DMS153 (cell line): ENCODE measurements at regions not wholly inside any gene's neighbourhood (a gene's known extent, or its start where the extent isn't known, plus 50 kb on each side); places are given as distances from the start of the nearest gene placed in this dataset.
"Not testable (repeated sequence)": the region's sequence is repeated elsewhere in the genome, so short reads cannot be mapped to it uniquely, and the experiment has no call there.

Experiments
- DNase-seq: peaks from one replicate; lab custom pipeline; 2025; lab: John Stamatoyannopoulos, UW

DNA sequence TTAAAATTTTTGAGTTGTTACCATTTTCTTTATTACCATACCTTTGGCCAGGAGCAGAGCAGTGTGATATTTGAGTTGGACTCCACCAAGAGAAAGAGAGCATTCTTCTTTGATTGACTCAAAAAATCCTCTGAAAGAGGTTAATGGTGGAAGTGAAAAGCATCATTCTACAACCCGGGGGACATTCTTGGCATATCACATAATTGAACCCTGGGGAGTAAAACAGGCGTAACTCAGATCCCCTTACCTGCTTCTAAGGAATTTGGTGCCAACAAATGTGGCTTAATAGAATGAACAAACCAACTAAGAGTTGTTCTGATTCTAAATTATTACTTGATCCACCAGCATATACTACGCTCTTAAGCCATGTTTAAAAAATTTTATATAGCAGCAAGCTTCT, 351.1 kb upstream of the DEPDC1 start:
- no peak for DNase-seq

DNA sequence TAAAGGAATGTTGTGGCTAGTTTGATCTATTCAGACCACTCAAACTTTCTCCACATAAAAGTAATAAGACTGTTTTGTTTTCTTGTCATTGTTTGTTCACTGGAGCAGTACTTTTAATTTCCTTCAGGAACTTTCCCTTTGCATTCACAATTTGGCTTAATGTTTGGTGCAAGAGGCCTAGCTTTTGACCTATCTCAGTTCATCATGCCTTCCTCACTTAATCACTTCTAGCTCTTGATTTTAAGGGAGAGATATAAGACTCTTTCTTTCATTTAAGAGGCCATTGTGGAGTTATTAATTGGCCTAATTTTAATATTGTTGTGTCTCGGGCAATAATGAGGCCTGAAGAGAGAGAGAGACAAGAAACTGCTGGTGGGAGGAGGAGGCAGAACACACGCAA, 371.7 kb upstream of the DEPDC1 start:
- no peak for DNase-seq

DNA sequence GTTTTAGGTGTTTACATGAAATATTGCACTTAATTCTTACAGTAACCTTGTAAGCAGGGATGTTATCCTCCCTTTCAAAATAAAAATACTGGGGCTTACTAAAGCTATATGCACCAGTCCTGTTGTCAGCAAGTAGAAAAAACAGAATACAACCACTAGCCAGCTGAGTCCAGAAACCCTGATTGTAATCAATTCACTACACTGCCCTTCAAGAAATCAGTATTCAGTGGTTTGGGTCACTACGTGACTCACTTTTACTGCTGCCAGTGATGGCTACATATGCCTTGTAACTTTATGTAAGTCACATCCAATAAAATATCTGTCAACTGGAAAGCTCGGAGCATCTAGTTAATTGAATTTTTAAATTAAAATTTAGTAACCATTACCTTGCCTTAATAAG, 376.3 kb upstream of the DEPDC1 start:
- no peak for DNase-seq

DNA sequence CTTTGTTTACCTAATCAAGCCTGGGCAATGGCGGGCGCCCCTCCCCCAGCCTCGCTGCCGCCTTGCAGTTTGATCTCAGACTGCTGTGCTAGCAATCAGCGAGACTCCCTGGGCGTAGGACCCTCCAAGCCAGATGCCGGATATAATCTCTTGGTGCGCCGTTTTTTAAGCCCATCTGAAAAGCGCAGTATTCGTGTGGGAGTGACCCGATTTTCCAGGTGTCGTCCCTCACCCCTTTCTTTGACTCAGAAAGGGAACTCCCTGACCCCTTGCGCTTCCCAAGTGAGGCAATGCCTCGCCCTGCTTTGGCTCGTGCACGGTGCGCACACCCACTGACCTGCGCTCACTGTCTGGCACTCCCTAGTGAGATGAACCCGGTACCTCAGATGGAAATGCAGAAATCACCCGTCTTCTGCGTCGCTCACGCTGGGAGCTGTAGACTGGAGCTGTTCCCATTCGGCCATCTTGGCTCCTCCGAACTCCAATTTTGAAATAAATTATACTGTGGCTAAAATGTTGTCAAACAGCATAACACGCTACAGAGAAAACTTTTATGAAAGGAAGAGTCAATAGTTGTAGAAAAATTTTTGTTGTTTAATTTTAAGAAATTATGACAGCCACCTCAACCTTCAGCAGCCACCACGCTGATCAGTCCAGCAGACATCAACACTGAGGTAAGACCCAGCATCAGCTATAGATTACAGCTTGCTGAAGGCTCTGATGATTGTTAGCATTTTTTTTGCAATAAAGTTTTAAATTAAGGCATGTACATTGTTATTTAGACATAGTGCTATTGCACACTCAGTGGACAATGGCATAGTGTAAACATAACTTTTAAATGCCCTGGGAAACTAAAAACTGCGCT, 384.7 kb upstream of the DEPDC1 start:
- not testable (repeated sequence) for DNase-seq

DNA sequence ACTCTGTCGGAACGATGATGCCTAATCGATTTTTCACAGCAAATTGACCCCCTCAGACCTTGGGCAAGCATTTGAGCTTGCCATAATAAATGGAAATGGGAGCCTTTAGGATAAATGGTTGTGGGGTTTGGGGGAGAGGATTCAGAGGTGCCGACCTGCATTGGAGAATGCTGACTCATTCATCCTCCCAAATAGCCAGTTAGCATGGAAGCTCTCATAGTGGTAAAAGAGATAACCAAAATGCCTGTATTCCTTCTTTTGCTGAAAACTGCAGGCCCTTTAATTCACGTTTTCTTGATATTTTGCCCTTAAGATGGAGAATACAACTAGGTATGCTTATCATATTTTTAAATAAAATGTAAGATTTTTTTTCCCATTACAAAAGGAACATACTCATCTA, 392.6 kb upstream of the DEPDC1 start:
- DNase-seq: no peak

DNA sequence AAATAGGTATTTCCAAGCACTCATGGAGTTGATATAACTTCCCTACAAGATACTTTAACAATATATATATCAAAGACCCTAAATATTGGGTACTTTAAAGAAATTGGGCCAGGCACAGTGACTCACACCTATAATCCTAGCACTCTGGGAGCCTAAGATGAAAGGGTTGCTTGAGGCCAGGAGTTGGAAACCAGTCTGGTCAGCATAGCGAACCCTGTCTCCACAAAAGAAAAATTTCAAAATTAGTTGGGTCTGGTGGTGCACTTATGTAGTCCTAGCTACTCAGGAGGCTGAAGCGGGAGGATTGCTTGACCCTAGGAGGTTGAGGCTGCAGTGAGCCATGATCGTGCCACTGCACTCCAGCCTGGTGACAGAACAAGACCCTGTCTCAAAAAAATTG, 393.9 kb upstream of the DEPDC1 start:
- no peak for DNase-seq

DNA sequence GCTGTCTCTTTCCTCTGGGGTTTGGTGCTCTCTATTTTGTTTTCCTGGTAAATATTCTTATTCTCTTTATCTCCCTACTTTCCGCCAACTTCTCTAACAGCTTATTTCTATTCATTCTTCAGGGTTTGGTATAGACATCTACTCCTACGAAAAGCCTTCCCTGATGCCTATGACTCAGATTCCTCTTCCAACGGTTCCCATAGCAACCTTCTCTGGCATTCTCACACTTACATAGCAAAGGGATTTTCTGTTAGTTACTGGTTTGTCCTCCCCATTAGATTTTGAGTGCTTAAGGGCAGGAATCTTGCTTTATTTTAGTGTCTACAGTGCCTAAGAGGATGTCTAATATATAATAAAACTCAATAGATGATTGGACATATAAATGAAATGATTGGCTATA, 407.6 kb upstream of the DEPDC1 start:
- DNase-seq: no peak

DNA sequence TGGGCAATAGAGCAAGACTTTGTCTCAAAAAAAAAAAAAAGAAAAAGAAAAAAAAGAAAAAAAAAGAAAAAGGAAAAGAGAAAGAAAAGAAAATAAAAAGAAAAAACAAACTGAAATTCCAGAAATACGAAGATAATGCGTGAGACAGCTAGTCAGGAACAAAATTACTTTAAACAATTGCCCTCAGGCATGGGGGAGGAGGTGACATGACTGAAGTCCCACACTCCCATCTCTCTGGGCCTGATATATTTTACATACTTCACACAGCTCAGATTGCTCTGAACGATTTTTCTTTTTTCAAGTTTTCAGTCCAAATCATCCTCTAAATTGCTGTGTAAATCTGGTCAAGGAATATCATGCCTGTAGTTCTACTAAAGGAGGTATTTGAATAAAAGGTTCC, 409.5 kb upstream of the DEPDC1 start:
- no peak for DNase-seq

DNA sequence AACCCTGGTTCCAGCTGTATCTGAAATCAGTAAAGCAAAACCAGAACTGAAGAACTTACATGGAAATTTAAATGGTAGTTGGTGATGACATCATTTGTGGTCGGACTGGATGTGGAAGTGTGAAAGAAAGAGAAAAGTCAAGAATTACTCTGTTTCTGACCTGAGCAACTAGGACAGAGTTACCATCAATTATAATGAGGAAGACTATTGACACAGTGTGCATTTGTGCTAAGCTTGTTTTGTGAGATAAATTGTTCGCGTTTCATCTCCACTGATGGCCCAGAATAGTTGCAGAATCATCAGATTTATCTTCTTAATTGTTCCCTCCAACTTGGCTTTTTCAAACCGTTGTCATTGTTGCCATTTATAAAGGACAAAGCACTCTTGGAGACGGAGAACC, 410.6 kb upstream of the DEPDC1 start:
- DNase-seq: no peak

DNA sequence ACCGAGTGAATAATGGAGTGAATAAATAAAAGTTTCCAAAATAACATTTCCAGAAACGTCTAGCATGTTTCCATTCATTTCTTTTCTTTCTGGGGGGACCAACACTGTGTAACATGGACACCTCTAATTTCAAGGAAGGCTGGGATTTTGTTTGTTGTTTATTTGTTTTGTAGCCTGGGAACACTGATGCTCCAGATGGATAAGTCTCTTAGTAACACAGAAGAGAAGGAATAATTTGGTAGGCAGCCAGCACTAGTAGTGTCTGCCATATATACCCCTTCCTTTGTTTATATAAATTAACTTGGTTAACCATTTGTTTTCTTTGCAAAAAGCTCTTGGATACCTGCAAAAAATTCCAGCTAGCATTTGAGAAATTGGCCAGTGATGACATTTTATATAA, 411.4 kb upstream of the DEPDC1 start:
- DNase-seq: peak; percentile 53

DNA sequence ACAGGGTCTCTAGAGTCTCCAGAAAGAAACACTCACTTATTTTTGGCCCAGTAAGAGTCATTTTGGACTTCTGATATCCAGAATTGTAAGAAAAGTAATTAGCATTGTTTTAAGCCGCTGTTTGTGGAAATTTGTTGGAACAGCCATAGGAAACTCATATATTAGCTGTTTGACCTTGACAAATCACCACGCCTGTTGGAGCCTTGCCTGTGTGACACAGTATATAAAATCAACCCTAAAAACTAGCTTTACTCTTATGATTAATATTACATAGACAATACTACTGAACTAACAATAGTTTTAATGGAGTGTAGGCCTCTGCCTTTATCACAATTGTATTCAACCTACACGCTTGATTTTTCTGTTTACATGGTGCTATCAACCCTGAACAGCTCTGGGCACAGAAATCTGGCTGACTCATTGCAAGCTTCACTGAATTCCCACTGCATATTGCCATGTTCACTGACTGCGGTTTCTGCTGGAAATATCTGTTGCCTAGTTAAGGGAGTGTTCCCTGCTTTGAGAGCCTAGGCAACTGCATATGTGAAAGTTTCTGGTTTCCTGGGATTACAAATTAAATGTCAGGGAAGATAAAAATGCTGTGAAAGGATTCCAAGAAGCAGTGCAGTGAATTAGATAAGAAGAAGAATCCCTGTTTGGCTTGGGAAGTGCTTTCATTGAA, 419.5 kb upstream of the DEPDC1 start:
- DNase-seq: peak; percentile 56

DNA sequence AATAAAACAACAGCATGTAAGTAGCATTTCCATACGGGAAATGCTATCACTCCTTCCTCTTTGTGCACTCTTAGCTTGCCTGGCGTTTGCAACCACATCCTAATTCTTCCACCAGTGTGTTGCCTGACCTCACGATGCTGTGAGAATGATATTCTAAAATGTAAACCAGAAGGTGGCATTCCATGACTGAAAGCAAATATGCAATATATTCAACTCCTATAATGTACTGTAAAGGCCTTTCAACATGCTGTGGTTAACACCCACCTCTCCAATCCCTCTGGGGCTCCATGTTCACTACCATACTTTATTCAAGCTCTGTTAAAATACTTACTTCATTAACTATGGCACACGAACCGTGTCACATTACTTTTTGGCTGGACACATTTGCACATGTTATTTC, 420.6 kb upstream of the DEPDC1 start:
- no peak for DNase-seq

DNA sequence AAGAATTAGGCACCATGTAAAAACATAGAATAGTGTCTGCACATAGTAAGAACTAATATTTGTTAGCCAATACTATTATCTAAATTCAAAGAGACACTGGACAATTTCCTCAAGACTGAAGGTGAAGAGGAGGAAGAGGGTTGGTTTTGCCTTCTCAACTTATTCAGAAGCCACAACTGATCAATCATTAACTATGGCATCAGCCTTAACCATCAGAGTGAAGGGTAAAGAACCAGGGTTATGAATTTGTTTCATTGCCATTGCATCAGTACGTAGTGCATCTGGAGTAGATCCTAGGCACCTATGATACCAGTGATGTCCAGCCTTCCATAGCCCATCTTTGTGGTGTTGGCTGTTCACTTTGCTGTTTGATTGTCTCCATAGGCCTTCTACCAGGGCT, 421.7 kb upstream of the DEPDC1 start:
- DNase-seq: no peak

DNA sequence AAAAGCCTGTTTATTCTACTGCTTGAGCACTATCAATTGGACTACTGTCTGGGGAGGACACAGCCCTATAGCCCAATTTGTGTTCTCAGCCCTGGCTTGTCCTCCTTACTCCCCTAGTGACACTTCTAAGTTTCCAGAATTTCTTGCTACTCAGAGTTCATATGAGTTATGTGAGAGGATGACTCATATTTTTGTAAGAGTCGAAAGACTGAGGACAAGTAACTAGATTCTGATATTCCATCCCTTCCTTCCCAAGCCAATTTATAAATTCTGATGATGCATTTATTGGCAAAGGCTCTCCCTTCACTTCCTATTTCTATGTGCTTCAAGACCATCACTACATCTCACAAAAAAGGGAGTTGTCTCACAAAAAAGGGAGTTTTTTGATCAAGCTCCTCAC, 422.2 kb upstream of the DEPDC1 start:
- no peak for DNase-seq

DNA sequence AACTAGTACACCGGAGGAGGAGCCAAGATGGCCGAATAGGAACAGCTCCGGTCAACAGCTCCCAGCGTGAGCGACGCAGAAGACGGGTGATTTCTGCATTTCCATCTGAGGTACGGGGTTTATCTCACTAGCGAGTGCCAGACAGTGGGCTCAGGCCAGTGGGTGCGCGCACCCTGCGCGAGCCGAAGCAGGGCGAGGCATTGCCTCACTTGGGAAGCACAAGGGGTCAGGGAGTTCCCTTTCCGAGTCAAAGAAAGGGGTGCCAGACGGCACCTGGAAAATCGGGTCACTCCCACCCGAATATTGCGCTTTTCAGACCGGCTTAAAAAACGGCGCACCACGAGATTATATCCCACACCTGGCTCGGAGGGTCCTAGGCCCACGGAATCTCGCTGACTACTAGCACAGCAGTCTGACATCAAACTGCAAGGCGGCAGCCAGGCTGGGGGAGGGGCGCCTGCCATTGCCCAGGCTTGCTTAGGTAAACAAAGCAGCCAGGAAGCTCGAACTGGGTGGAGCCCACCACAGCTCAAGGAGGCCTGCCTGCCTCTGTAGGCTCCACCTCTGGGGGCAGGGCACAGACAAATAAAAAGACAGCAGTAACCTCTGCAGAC, 426.7 kb upstream of the DEPDC1 start:
- DNase-seq: not testable (repeated sequence)

DNA sequence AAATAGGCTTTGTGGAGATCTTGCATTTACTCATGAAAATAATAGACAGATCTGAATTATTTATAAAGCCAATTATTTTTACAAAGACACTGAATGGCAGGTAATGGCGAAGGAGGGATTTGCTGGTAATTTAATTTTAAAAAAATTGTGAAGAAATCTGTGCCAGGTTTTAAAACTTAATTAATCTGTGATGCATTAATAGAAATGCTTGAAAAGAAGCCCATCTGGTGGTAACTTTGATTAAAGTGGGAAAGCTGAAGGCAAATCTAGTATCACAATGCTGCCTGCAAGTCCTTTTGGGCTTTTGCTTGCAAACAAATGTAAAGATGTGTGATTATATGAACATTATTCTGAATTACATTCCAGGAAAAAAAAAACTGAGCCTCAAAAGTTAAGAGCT, 433.2 kb upstream of the DEPDC1 start:
- no peak for DNase-seq

DNA sequence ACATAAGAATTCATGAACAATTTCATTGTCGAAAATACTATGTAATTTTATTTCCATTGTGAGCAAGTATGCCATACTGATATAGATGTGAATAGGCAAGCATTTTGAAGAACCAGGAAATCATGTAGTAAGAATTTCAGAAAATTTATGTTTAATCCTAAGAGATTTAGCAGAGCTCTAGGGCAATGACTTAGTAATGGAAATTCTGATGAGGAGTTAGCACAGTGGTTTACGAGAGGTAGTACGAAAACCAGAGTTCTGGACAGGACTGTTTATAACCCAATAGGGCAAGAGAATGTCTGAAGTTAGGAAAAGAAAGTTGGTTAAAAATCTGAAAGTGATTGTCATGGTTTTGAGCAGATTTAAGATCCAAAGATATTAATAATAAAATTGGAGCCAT, 439.6 kb upstream of the DEPDC1 start:
- DNase-seq: no peak

DNA sequence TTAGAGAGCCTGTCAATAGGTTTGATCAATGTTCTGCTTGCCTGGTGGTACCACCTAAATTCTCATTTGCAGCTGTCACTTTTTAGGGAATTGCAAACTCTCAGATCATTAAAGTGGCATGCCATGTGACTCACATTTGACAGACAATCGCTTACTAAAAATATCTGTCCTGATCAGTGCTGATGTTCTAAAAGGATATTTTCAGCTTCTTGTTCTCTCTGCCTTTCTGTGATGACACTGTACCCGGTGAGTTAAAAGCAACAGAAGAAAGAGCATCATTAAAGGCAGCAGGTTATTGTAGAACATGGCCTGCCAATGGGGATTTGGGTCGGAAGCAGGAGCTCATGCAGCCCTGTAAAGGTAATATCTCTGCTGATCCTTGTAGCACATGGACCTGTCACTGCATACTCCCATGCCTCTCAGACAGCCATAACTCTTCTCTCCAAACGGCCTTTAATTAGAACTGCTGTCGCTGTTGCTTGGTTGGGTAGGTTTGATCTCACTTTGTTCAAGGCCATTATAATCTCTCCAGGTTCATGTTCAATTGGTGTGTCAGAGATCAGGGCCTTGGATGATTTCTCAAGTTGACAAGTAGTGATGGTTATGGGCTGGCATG, 441.3 kb upstream of the DEPDC1 start:
- DNase-seq: no peak

DNA sequence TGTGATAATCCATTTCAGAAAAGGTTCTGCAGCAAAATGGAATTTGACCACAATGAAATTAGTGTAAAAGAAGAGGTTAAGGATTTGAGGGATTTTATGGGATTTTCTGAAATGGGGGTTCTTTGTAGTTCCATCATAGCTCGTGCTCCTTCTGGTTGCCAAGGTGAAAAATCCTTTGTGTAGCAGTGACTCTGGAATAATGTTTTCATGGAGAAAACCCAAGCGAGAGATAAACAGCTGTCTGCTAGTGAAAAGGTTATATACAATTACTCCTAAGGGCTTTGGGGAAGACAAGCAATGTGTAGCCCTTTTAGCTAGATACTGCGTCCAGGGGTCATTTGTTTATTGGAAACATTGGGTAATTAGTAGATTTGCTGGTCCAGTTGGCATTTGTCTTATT, 453.2 kb upstream of the DEPDC1 start:
- no peak for DNase-seq

DNA sequence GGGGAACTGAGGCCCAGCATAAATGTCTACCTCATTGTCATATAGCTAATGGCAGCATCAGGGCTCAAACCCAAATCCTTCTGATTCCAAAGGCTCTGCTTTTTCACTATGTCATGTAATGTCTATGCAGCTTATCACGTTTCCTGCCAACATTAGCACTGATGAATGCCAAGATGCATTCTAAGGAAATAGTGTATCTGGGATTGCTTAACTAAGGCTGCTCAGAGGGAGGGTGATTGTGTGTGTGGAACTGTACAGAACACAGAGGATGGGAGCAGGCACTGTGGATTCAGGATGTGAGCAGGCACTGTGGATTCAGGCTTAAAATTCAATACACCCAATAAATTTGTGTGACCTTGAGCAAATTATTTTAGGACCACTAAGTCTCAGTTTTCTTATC, 456.4 kb upstream of the DEPDC1 start:
- no peak for DNase-seq

DNA sequence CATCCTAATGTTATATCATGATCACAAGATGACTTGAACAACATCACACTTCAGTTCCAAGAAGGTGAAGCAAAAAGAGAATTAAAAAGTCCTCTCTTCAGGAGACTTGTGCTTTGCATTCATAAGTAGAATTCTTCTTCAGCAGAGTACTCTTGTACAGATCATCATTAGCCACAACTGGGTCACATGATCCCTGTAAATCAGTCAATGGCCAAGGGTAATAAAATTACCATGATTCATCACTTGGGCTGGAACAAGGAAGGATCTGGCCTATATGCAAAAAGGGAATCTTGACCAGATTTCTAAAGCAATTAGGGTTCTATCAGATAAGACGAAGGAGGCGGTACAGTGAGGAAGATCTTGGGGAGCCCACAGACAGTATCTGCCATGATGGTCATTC, 458.0 kb upstream of the DEPDC1 start:
- peak; percentile 81 for DNase-seq

DNA sequence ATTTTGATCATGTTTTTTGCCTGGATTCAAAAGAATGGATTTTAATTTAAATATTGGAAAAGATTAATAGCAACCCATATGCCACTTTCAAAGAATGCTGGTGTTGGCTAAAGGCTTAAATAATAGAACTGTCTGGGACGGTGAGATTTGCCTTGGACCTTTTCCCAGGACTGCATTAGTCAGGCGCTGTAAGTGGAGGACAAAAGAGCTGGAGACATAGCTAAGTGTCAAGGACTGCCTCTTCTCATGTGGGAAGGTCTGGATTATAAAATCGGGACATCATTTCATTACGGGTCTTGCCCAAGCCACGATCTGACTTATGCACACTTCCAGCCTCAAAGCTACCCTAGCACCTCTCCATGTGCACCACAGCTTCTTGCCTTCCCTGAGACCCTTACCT, 458.5 kb upstream of the DEPDC1 start:
- DNase-seq: peak; percentile 60

DNA sequence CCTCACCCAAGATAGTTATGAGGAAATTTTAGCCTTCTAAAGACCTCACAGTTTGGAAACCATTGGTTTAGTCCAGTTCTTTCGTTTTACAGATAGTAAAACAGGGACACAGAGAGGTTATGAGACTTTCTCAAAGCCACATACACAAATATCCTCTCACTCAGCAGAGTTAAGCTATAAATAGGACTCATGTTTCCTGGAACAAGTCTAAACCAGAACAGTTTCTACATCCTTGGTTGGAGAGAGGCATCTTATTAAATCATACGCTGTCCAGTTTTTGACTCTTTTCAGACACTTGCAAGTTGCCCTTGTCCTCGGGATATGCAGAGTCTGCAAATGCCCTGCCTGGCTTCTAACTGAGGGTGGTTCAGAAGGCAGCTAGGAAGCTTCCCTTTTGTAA, 462.1 kb upstream of the DEPDC1 start:
- DNase-seq: no peak
